HG02840 (cell line): ENCODE measurements at regions not wholly inside any gene's neighbourhood (a gene's known extent, or its start where the extent isn't known, plus 50 kb on each side); places are given as distances from the start of the nearest gene placed in this dataset.

Experiments used
- ATAC-seq: cut with Tn5 transposase; IDR thresholded peaks from one replicate; pipeline ENCODE4 v1.9.1; 2021; ENCODE audit warnings: mild to moderate bottlenecking, moderate library complexity, moderate number of reproducible peaks; ENCODE audit not compliant: unreplicated experiment, low FRiP score

- no peak for ATAC-seq
These were observed 510.4 kb upstream of the ADAMTS5 start for GRCh38 chr21:27477296-27477695.

- no peak for ATAC-seq
These were observed 509.8 kb upstream of the ADAMTS5 start for GRCh38 chr21:27476696-27477095.

GRCh38 chr21:27475363-27475955 is 508.6 kb upstream of the ADAMTS5 start:
- no peak for ATAC-seq

- no peak for ATAC-seq
These were observed 500.5 kb upstream of the ADAMTS5 start for GRCh38 chr21:27467366-27467765.

- no peak for ATAC-seq
These were observed 499.3 kb upstream of the ADAMTS5 start for GRCh38 chr21:27466140-27466539.

- no peak for ATAC-seq
These were observed 497.8 kb upstream of the ADAMTS5 start for GRCh38 chr21:27464648-27465047.

GRCh38 chr21:27462726-27463125 is 495.8 kb upstream of the ADAMTS5 start:
- no peak for ATAC-seq

GRCh38 chr21:27454234-27454633 is 487.3 kb upstream of the ADAMTS5 start:
- ATAC-seq: no peak

GRCh38 chr21:27451116-27451515 is 484.2 kb upstream of the ADAMTS5 start:
- ATAC-seq: no peak

- no peak for ATAC-seq
These were observed 483.3 kb upstream of the ADAMTS5 start for GRCh38 chr21:27450216-27450615.

GRCh38 chr21:27448960-27449359 is 482.1 kb upstream of the ADAMTS5 start:
- no peak for ATAC-seq

GRCh38 chr21:27447843-27448242 is 481.0 kb upstream of the ADAMTS5 start:
- no peak for ATAC-seq

- ATAC-seq: no peak
These were observed 462.9 kb upstream of the ADAMTS5 start for GRCh38 chr21:27429710-27430341.

- no peak for ATAC-seq
These were observed 459.3 kb upstream of the ADAMTS5 start for GRCh38 chr21:27426196-27426595.

- no peak for ATAC-seq
These were observed 458.7 kb upstream of the ADAMTS5 start for GRCh38 chr21:27425574-27425973.

GRCh38 chr21:27425172-27425571 is 458.3 kb upstream of the ADAMTS5 start:
- no peak for ATAC-seq

GRCh38 chr21:27424601-27425000 is 457.7 kb upstream of the ADAMTS5 start:
- ATAC-seq: no peak

- no peak for ATAC-seq
These were observed 457.2 kb upstream of the ADAMTS5 start for GRCh38 chr21:27423906-27424595.

- no peak for ATAC-seq
These were observed 456.1 kb upstream of the ADAMTS5 start for GRCh38 chr21:27423038-27423437.

- ATAC-seq: no peak
These were observed 455.5 kb upstream of the ADAMTS5 start for GRCh38 chr21:27422435-27422834.

GRCh38 chr21:27421654-27422053 is 454.8 kb upstream of the ADAMTS5 start:
- no peak for ATAC-seq

GRCh38 chr21:27419153-27419552 is 452.3 kb upstream of the ADAMTS5 start:
- no peak for ATAC-seq
